HL-60/S4 (cell line): ENCODE measurements at regions not wholly inside any gene's neighbourhood (a gene's known extent, or its start where the extent isn't known, plus 50 kb on each side); places are given as distances from the start of the nearest gene placed in this dataset.

Experiments
- in situ Hi-C: fragments of 300-500 bp; cut with MboI; formaldehyde crosslinking; loops from 2 replicates; pipeline ENCODE4 v1.14.3; 2022; ENCODE audit warnings: low sequenced_read_pairs

DNA sequence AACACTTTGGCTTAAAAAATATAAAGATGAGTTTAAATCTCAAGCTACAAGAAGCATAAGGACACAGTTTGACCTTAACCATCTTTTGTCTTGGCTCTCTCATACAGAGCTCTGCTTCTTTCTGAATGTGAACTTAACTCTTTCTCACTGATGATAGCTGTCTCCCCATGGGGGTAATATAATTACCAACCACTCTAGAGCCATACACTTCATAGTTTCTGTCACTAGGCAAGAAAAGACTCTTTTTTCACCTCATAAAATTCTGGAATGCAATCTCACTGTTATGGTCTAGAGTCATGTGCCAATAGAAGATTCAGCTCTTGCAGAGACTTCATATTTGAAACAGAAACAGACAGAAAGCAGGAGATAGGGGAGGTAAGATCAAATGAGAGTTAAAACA is 481.7 kb upstream of the AGA start:
- in situ Hi-C loops, result no loop called here

GRCh38 chr4:177937041-177937440 is 494.8 kb upstream of the AGA start:
- in situ Hi-C loops, result no loop called here

DNA sequence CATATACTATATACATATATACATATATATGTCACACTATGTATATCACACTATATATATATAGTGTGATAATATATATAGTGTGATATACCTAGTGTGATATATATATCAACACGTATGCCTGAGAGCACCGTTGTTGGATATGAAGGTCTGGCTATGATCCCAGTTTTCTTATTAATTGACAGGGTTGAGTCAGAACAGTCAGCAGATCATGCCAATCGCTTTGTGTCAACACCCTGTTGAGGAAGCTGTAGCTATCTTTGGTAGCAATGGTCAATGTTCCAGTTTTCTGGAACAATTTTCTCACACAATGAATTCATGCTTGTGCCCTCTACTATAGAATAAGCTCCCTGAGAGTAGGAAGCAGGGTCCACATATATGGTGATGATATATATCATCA is 496.0 kb upstream of the AGA start:
- in situ Hi-C loops, result no loop called here

DNA sequence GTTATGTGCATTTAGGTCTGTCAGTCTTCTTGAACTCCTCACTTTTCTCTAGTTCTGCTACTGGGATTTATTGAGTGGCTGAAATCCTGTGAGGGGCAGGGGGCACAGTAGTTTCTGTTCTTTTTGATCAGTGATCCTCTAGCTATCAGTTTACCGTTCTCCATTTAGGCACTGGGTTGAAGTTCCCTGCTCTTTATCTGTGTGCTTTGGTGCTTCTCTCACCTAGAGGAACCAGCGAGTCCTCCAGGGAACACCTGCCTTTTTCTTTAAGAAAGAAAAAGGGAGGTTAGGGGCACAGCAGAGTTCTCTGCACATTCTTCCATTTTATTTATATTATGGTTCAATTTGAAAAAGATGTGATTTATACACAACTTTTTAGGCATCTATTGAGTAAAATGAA is 503.0 kb upstream of the AGA start:
- in situ Hi-C loops, result no loop called here

- in situ Hi-C loops, result no loop called here
These were observed 505.4 kb upstream of the AGA start for GRCh38 chr4:177947607-177948006.

DNA sequence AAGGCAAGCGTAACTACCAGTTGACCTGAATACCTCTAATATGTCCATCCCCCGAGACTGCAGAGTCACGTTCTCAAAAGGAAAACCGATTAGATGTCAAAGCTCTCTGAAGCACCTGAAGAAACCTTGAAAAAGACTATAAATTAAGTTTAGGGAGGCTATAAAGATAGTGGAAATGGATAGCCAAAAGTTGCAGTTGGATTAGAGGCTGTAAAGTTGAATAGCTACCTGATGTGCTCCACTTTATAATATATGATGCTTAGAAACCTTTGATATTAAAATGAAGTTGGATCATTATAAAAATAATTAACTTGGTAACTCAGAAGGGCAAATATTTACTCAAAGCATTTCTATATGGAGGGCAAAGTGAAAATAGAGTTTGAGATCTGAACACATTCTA is 506.6 kb upstream of the AGA start:
- in situ Hi-C loops, result no loop called here

- in situ Hi-C loops, result no loop called here
These were observed 508.8 kb upstream of the AGA start for GRCh38 chr4:177951026-177951425.

GRCh38 chr4:177952723-177953122 is 510.5 kb upstream of the AGA start:
- in situ Hi-C loops, result no loop called here

DNA sequence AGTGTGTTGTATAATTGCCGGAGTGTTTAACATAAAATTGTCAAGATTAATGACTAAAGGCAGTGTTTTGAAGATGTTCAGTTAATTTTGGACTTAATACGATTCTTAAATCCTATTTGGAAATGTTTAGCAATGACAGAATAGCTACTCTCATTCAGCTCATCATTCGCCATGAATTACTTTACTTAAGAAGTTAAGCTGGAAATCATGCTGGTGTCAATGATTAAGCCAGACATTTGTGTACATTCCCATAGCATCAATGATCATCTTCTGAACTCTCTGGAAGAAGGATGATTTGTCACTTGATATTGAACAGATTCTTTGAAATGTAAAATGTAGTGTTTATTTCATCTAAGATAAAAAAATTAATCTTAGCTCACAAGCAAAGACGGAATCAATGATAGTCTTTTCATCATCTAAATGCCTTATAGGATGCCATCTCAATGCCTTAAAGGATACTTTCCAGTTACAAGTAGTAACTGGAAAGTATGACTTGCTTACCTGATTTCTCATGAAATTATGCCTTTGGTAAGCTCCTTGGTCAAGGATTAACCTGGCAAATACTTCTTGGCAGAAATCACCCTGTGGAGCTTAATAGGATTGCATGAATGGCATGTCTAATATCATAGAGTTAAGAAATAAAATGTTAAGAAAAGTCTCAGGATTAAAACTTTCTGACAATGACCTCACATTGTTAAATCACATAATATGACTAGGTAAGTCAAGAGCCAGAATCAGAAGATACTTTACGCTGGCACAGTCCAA is 515.5 kb upstream of the AGA start:
- in situ Hi-C loops, result no loop called here

GRCh38 chr4:177960566-177960965 is 518.3 kb upstream of the AGA start:
- in situ Hi-C loops, result no loop called here

DNA sequence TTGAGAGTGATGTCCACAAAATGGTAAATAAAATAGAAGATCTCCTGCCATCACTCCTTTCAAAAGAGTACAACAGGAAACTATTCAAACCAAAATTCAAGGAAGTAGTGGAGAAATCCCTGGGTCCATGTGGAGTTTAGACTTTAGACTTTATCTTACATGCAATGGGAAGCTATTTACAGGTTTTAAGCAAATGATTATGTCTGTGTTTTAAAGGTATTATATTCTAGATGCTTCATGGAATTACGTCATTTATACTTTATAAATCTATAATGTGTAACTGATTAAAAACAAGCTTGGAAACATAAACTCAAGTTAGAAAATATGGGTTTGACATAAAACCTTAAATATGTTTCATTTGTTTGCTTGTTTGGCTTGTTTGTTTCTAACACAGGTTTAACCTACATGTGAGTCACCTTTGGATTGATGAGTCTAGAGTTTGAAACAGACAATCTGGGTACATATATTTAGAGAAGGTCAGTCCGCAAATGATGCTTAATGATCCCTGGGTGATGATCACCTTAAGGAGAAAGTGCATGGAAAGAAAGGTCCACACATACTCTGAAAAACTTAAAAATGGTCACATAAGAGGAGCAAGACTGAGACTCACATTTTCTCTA is 519.6 kb upstream of the AGA start:
- in situ Hi-C loops, result no loop called here

- in situ Hi-C loops, result no loop called here
These were observed 521.8 kb upstream of the AGA start for GRCh38 chr4:177964061-177964460.

DNA sequence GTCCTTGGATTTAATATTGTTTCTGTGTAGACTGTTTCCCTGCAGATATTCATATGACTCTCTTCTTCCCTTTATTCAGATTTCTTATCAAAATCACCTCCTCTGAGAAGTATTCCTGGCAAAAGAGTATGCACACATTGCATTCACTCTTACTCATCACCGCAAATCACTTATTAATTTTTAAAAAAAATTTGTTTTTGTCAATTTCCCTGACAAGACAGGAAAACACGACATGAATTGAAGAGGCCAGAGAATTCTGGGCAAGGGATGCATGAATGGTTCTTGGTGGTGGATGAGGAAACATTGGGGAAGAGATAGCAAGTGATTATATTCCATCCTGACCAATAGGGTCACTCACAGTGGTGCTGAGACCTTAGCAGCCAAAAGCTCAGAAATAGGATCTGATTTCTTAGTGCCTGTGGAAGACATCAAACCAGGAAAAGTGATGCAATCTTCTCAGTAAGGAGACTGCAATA is 522.5 kb upstream of the AGA start:
- in situ Hi-C loops, result no loop called here

DNA sequence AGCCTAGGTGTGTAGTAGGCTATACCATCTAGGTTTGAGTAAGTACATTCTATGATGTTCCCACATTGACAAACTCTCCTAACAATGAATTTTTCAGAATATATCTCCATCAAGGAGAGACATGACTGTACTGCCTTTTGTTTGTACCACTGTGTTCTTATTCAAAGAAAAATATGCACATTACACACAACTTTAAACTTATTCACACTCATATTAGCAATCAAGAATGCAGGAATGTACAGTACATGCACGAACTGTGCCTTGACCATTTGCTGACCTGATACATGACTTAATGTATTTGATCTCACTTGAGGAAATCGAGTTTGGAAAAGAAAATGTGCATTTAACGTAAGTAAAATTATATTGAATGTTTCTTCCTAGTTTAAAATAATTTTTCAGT is 525.1 kb upstream of the AGA start:
- in situ Hi-C loops, result no loop called here

GRCh38 chr4:177968817-177969442 is 526.7 kb upstream of the AGA start:
- in situ Hi-C loops, result no loop called here

GRCh38 chr4:177974461-177974860 is 532.2 kb upstream of the AGA start:
- in situ Hi-C loops, result no loop called here

- in situ Hi-C loops, result no loop called here
These were observed 533.2 kb upstream of the AGA start for GRCh38 chr4:177975315-177975987.

GRCh38 chr4:177986236-177986635 is 544.0 kb upstream of the AGA start:
- in situ Hi-C loops, result no loop called here

GRCh38 chr4:177987896-177988295 is 545.7 kb upstream of the AGA start:
- in situ Hi-C loops, result no loop called here

- in situ Hi-C loops, result no loop called here
These were observed 547.4 kb upstream of the AGA start for GRCh38 chr4:177989503-177990201.

GRCh38 chr4:178003098-178003657 is 560.9 kb upstream of the AGA start:
- in situ Hi-C loops, result no loop called here
